ENCODE measurements at regions not wholly inside any gene's neighbourhood (a gene's known extent, or its start where the extent isn't known, plus 50 kb on each side); places are given as distances from the start of the nearest gene placed in this dataset.

DNA sequence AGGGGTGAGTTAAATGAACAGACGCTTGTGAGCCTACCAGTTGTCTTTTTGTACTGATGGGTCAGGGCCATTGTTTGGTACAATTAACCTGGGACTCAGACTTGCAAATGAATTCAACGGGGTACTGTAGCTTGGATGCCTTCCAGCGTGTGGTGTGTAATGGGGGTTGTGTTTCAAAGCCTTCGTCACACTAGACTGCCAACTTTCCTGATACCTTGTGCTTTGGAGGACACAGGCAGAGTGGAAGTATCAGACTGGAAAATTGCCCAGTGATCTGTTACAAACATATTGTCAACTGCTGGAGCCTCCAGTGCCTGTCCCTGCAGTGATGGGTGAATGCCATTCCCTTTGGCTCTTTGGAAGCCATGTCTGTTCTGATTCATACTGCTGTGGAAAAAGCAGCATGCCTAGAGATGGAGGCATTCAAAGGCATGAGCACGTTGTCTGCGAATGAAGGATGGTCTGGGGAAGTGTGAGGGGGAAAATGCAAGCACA is 384.5 kb downstream of the LMX1A start (continued):
- TF ChIP-seq, protein P1, sequence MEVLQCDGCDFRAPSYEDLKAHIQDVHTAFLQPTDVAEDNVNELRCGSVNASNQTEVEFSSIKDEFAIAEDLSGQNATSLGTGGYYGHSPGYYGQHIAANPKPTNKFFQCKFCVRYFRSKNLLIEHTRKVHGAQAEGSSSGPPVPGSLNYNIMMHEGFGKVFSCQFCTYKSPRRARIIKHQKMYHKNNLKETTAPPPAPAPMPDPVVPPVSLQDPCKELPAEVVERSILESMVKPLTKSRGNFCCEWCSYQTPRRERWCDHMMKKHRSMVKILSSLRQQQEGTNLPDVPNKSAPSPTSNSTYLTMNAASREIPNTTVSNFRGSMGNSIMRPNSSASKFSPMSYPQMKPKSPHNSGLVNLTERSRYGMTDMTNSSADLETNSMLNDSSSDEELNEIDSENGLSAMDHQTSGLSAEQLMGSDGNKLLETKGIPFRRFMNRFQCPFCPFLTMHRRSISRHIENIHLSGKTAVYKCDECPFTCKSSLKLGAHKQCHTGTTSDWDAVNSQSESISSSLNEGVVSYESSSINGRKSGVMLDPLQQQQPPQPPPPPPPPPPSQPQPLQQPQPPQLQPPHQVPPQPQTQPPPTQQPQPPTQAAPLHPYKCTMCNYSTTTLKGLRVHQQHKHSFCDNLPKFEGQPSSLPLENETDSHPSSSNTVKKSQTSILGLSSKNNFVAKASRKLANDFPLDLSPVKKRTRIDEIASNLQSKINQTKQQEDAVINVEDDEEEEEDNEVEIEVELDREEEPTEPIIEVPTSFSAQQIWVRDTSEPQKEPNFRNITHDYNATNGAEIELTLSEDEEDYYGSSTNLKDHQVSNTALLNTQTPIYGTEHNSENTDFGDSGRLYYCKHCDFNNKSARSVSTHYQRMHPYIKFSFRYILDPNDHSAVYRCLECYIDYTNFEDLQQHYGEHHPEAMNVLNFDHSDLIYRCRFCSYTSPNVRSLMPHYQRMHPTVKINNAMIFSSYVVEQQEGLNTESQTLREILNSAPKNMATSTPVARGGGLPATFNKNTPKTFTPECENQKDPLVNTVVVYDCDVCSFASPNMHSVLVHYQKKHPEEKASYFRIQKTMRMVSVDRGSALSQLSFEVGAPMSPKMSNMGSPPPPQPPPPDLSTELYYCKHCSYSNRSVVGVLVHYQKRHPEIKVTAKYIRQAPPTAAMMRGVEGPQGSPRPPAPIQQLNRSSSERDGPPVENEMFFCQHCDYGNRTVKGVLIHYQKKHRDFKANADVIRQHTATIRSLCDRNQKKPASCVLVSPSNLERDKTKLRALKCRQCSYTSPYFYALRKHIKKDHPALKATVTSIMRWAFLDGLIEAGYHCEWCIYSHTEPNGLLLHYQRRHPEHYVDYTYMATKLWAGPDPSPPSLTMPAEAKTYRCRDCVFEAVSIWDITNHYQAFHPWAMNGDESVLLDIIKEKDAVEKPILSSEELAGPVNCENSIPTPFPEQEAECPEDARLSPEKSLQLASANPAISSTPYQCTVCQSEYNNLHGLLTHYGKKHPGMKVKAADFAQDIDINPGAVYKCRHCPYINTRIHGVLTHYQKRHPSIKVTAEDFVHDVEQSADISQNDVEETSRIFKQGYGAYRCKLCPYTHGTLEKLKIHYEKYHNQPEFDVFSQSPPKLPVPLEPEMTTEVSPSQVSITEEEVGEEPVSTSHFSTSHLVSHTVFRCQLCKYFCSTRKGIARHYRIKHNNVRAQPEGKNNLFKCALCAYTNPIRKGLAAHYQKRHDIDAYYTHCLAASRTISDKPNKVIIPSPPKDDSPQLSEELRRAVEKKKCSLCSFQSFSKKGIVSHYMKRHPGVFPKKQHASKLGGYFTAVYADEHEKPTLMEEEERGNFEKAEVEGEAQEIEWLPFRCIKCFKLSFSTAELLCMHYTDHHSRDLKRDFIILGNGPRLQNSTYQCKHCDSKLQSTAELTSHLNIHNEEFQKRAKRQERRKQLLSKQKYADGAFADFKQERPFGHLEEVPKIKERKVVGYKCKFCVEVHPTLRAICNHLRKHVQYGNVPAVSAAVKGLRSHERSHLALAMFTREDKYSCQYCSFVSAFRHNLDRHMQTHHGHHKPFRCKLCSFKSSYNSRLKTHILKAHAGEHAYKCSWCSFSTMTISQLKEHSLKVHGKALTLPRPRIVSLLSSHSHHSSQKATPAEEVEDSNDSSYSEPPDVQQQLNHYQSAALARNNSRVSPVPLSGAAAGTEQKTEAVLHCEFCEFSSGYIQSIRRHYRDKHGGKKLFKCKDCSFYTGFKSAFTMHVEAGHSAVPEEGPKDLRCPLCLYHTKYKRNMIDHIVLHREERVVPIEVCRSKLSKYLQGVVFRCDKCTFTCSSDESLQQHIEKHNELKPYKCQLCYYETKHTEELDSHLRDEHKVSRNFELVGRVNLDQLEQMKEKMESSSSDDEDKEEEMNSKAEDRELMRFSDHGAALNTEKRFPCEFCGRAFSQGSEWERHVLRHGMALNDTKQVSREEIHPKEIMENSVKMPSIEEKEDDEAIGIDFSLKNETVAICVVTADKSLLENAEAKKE (CRISPR knock-in tag; IDR thresholded peaks at IDR 0.05) = no peak

DNA sequence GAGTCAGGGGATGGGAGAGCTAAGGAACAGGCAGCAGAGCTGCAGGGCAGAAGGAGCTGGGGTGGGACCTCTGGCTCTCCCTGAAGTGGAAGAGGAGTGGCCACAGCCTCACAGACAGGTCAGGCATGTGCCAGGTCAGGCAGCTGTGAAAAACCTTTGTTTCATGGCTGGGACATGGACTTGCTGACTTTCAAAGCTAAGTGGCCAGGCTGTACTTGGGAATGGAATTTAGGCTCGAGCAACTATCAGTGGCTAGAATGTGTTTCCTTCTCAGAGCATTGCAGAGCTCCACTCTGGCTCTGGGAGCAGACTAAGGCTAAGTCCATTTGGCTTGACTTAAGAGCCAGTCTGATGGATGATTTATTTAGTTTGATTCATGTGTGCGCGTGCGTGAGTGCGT is 385.1 kb downstream of the LMX1A start:
- Mint-ChIP-seq H3K36me3 (ENCODE audit: low read depth) (no peaks in the 10 kb centered on the region), H3K4me3 (no peak overlapping the region), H3K27ac (no peak overlapping the region), H3K27me3 (ENCODE audit: insufficient read depth, low read depth, poor library complexity) (no peaks in the 10 kb centered on the region), H3K9me3 (no peaks in the 10 kb centered on the region), H3K4me1 (peaks cover 11% of the 10 kb centered on the region)
- TF ChIP-seq, protein P1 (CRISPR knock-in tag; IDR thresholded peaks at IDR 0.05) = no peak
- TF ChIP-seq NANOG (IDR thresholded peaks at IDR 0.05; ENCODE audit: borderline replicate concordance) (no peak), ZNF114 (CRISPR knock-in tag; IDR thresholded peaks at IDR 0.05) (no peak), STAT1 (IDR thresholded peaks at IDR 0.05; ENCODE audit: unreplicated experiment) (no peak), ETS1 (IDR thresholded peaks at IDR 0.05) (no peak)
- TF ChIP-seq, protein P2, sequence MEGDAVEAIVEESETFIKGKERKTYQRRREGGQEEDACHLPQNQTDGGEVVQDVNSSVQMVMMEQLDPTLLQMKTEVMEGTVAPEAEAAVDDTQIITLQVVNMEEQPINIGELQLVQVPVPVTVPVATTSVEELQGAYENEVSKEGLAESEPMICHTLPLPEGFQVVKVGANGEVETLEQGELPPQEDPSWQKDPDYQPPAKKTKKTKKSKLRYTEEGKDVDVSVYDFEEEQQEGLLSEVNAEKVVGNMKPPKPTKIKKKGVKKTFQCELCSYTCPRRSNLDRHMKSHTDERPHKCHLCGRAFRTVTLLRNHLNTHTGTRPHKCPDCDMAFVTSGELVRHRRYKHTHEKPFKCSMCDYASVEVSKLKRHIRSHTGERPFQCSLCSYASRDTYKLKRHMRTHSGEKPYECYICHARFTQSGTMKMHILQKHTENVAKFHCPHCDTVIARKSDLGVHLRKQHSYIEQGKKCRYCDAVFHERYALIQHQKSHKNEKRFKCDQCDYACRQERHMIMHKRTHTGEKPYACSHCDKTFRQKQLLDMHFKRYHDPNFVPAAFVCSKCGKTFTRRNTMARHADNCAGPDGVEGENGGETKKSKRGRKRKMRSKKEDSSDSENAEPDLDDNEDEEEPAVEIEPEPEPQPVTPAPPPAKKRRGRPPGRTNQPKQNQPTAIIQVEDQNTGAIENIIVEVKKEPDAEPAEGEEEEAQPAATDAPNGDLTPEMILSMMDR (conservative IDR thresholded peaks at IDR 0.05; ENCODE audit: low read depth in 2 of 2) = no peak
- Histone ChIP-seq H3K9me2 (ENCODE audit: insufficient read depth) (peaks cover 11% of the 10 kb centered on the region; the same call in 1 of the 2 replicates), H3K4me2 (no peak overlapping the region), H3K79me2 (replicated peaks; ENCODE audit: insufficient read depth) (no peaks in the 10 kb centered on the region), H3K36me3 (ENCODE audit: insufficient read depth) (no peaks in the 10 kb centered on the region), H3K4me1 (ENCODE audit: insufficient read depth) (peaks cover 4% of the 10 kb centered on the region), H3K27ac (ENCODE audit: low read depth) (no peak overlapping the region), H4K20me1 (replicated peaks; ENCODE audit: insufficient read depth) (no peaks in the 10 kb centered on the region), H3F3A (replicated peaks; ENCODE audit: low read depth) (no peaks in the 10 kb centered on the region), H3K27me3 (ENCODE audit: insufficient read depth) (no peaks in the 10 kb centered on the region), H2AFZ (no peak overlapping the region), H3K4me3 (no peak overlapping the region)
- DNase-seq (ENCODE audit: low spot score) (no peak), ATAC-seq (no peak)

Data from GM23338 (cell line).